T1000 (cell line): ENCODE measurements at regions not wholly inside any gene's neighbourhood (a gene's known extent, or its start where the extent isn't known, plus 50 kb on each side); places are given as distances from the start of the nearest gene placed in this dataset.

Source experiments
- DNase-seq: peaks from one replicate; lab custom pipeline; 2025; ENCODE audit warnings: mixed read lengths; lab: John Stamatoyannopoulos, UW

- no peak for DNase-seq
Observed at GRCh38 chr3:104561324-104561723, 805.4 kb upstream of the ALCAM start.

GRCh38 chr3:104564045-104564643 is 802.6 kb upstream of the ALCAM start:
- DNase-seq, result peak; percentile 34

- no peak for DNase-seq
Observed at GRCh38 chr3:104566054-104566453, 800.7 kb upstream of the ALCAM start.

- DNase-seq, result no peak
Observed at GRCh38 chr3:104575634-104576033, 791.1 kb upstream of the ALCAM start.

DNA sequence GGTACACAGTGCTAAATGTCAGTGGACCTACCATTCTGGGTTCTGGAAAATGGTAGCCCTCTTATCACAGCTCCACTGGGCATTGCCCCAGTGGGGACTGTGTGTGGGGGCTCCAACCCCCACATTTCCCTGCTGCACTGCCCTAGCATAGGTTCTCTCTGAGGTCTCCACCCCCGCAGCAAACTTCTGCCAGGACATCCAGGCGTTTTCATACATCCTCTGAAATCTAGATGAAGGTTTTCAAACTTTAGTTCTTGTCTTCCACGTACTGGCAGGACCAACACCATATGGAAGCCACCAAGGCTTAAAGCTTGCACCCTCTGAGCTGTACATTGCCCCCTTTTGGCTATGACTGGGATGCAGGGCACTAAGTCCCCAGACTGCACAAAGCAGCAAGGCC is 788.2 kb upstream of the ALCAM start:
- no peak for DNase-seq

GRCh38 chr3:104582092-104582491 is 784.6 kb upstream of the ALCAM start:
- DNase-seq, result no peak

DNA sequence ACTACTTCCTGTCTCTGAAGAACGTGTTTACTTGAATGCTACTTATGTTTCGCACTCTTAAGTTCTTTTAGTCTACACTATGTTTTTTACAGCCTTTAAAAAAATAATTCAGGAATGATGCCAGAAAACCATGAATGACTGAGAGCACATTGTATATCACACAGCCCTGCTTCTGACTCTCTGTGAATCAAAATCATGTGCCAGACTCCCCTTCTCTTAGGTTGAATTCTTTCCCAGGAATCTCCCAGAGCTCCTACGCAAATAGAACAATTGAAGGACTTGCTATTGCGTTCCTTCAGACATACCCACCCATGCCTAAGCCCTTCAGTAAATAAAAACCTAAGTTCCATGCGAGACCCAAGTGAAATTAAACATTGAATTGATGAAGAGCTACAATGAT is 782.0 kb upstream of the ALCAM start:
- no peak for DNase-seq

DNA sequence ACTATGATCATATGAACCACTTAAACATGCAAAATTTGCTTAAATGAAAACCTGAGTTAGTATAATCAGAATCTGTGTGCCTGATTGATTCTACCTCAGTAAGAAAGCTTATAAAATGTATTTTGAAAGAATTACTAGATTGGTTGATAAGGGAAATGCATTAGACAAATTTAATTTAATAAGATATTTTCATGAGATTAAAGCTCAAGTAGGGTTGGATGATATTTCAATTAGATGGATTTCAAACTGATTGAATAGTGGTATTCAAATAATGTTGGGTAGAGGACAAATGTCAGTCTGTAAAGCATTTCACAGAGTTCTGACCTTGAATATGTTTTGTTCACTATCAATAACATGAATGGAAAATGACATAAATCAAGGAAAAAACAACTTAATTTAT is 780.4 kb upstream of the ALCAM start:
- no peak for DNase-seq

DNA sequence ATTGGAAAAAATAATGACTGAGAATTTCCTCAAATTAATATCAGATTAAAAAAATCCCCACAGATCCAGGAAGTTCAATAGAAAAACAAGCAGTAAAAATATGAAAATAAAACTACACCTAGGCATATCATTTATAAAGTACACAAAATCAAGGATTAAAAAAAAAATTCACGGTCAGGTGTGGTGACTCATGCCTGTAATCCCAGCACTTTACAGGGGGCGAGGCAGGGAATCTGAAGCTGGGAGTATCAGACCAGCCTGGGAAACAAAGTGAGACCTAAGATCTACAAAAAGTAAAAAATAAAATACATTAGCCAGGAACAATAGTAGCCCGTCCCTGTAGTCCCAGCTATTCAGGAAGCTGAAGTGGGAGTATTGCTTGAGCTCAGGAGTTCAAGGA is 778.3 kb upstream of the ALCAM start:
- no peak for DNase-seq

GRCh38 chr3:104591776-104592175 is 774.9 kb upstream of the ALCAM start:
- DNase-seq, result no peak

- no peak for DNase-seq
Observed at GRCh38 chr3:104594491-104594890, 772.2 kb upstream of the ALCAM start.

DNA sequence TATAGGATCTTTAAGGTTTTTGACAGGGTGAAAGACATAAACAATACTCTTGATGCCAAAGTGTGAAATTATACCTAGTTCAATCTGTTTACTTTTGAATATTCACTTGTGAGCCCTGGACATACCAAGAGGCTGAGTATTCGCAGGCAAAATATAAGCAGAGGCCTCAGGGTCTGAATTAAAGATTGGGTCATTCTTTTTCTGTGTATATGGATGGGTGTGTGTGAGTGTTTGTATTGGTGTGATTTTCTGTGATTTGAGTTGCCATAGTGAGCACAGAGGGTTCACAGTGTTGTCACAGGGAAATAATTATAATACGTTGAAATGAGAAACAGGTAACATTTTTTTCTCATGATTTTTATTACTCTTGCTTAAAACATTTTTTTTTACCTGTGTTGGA is 770.7 kb upstream of the ALCAM start:
- no peak for DNase-seq

DNA sequence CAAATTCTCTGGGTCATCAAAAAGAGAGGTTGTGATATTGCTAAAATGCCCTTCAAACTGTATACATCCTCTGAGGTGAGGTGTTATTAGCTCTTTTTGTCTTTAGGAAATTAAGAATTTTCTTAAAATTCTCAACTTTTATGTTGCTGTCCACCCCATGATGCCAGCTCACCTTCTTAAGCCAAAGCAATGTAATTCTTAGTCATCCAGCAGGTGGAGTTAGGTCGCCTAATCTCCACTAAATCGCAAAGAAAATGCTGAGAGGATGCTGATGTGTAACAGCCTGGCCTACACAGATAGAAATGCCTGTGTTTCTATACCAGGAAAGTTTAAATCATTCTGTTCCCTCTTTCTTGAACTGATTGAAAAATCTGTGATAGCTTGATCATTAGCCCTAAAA is 770.2 kb upstream of the ALCAM start:
- DNase-seq, result no peak

GRCh38 chr3:104598848-104599511 is 767.7 kb upstream of the ALCAM start:
- no peak for DNase-seq

DNA sequence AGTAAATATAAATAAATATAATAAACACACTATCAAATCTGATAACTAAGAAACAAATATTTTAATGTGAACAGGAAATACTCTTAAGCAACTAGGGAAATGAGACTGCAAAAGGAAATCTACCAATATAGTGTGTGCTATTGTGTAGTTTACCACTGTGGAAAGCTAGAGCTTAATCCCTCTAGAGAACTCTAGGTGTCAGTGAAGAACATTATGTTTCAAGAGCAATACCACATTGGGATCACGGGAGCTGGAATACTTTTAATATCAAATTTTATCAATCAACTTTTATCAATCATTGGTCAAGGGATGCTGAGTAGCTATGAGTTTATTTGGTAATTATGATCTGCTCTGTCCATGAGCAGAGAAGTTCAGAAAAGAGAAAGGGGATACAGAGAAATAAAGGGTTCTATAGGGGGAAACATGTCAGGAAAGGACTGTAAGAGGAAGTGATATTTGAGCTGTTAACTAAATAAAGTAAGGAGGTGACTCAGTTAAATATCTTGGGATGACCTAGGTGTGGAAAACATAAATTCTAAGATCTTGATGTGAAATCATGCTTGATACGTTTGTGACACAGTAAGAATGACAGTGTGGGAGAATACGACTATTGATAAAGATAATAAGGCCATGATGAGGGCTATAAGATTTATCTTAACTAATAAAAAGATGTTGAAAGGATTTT is 762.2 kb upstream of the ALCAM start:
- DNase-seq, result no peak

- no peak for DNase-seq
Observed at GRCh38 chr3:104606812-104607211, 759.9 kb upstream of the ALCAM start.

GRCh38 chr3:104610730-104611652 is 755.7 kb upstream of the ALCAM start:
- DNase-seq, result no peak

- no peak for DNase-seq
Observed at GRCh38 chr3:104612218-104612617, 754.5 kb upstream of the ALCAM start.

- DNase-seq, result no peak
Observed at GRCh38 chr3:104614564-104614963, 752.1 kb upstream of the ALCAM start.

GRCh38 chr3:104628185-104628789 is 738.4 kb upstream of the ALCAM start:
- no peak for DNase-seq

GRCh38 chr3:104629038-104629437 is 737.7 kb upstream of the ALCAM start:
- DNase-seq, result no peak

DNA sequence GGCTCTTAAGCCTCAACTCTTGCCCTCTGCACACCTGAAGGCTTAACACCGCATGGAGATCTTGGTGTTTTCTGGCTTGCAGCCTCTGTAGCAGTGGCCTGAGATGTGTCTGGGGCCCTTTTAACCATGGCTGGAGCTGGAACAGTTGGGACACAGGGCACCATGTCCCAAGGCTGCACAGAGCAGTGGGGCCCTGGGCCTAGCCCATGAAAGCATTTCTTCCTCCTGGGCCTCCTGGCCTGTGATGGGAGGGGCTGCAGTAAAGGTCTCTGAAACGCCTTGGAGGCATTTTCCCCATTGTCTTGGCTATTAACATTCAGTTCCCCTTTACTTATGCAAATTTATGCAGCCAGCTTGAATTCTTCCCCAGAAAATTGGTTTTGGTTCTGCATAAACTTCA is 735.5 kb upstream of the ALCAM start:
- DNase-seq, result no peak
